ENCODE measurements at regions not wholly inside any gene's neighbourhood (a gene's known extent, or its start where the extent isn't known, plus 50 kb on each side); places are given as distances from the start of the nearest gene placed in this dataset.

DNA sequence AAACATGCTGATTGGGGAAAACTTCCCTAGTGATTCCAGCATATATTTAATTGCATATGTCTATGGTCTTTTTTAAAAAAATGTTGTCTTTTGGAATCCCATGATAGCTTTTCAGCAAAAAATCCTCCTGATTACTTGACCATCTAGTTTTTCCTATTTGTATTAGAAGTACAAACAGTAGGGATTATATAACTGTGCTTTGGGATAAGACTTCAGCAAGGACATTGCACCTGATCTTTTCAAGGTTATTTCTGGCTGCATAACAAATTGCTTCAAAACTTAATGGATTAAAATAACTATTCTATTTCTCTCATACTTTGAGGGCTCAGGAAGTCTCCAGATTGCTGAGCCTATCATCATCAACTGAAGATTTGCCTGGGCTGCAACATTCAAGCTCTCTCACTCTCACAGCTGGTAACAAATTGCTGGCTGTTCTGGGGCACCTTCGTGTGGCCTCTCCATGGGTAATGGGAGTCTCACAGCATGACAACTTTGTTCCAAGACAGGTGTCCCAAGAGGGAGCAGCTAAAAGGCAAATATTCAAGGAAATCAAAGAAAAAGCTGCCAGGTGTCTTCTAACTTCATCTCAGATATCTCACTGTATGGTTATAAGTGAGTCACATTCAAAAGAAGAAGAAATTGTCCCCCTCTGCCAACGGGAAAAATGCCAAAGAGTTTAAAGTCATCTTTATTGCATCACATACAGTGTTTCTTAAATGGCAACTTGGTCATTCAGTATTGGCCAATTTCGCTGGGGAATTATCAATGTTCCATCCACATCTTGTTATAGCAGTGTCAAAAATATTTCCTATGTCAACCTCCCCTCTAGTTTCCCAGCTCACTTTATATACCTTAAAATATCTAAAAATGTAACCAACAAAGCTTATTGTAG is 644.5 kb upstream of the GRM7 start:
- H3K27ac ChIP-seq: no peak overlapping the region
- no peak for DNase-seq (ENCODE audit: low read depth, low spot score)

DNA sequence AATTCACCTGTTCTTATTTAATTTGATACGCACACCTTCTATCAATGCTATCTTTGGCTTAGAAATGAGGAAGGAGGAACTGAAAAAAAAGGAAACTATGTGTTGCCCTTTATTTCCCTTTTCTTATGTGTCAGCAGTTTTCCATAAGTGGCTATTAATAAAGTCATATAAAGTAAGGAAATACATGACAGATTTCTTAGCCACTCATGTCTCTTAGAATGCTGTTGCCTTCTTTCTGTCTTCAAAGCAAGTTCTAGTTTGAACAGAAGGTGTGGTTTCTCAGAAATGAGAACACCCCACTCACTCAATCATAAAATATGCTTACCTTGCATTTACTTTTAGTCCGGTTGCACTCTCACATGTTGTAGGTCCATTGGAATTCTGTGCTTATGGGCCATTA is 640.5 kb upstream of the GRM7 start:
- no peak for DNase-seq (ENCODE audit: low read depth, low spot score)

DNA sequence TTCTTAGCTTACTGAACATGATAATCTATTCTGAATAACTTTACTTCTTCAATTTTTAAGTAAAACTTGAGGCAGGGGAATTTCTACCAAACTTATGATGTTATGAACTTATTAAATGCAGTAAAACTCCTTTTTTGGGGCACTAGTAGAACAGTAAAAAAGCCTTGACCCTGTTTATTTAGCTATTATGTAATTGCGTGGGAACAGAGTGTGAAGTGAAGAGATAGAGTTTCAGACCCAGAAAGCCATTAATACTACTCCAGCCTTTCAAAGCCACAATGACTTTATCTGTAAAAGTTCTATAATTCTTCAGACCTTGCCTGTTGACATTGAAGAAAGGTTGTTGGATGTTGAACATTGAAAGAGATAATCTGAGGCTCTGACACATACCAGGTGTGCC is 638.8 kb upstream of the GRM7 start:
- no peak for DNase-seq (ENCODE audit: low read depth, low spot score)
- no peak overlapping the region for H3K27ac ChIP-seq

More for the DNA sequence above, 640.5 kb upstream of the GRM7 start:
- no peak overlapping the region for H3K27ac ChIP-seq

DNA sequence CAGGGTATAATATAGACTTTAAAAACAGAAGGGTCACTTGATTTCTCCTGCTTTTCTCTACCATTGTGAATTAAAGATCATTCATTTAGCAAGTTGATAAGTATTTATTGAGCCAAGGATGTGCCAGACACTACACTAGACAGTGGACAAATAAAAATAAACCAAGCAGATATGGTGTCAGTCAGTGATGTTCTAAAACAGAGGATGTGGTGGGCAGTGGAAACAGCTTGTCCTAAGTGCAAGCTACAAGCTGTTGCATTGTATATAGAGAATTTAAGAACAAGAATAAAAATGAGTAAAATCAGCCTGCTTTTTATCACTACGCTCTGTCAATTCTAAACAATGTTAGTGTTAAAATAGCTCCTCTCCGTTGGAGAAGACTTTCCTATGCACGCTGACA is 637.3 kb upstream of the GRM7 start:
- no peak overlapping the region for H3K27ac ChIP-seq
- DNase-seq (ENCODE audit: low read depth, low spot score): no peak

DNA sequence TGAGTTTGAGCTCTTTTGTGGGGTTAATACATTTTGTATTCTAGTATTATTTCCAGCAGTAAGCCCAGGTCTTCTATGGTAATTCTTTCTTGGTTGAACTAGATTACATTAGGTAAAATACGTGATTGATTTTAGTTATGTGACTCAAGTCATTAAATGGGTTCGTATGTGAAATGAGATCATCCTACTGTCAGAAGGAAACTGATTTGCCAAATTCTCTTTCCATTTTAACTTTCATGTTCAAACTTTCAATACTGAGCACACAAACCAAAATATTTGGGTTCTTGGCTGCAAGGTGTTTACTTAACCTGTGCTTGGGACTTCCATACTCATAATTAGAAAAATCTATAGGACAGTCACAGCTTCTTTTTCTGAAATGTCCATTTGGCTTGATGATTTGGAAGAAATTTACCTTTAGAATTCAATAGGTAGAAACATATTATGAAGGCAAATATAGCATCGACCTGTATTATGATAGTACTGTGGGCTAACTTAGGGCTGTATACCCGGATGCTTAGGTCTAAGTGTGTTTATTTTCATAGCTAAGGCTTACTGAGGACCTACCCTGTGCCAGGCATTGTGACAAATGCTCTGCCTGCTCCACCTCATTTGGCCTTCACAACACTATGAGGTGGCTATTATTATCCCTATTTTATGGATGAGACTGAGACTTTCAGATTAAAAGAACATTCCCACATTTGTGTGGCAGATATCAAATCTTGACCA is 631.8 kb upstream of the GRM7 start:
- no peak overlapping the region for H3K27ac ChIP-seq
- DNase-seq (ENCODE audit: low read depth, low spot score): no peak

DNA sequence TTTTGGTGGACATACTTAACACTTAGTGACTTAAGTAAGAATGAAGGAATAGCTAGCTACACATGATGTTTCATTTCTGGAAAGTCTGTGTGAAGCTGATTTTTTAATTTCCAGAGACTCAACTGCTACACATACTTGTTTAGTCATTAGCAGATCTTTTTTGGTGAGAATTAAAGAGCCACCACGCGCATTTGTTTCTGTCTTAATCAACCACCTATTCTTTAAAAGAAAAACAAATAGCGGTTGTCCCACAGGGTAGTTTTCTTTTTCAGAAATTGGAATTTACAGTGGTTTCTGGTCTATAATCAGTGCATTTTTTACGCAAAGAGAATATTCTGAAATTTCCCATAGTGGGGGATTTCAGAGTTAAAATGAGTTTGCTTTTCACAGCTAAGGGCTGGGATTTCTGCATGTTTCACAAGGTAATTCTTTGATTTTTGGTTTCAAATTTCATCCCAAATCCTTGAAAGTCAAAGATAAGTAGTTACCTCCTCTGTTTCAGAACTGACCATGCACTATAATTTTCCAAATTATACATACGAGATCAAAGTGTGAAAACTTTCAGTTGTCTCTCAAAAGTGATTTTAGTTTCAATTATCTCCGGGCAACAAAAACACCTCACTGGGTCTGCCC is 631.0 kb upstream of the GRM7 start:
- no peak for DNase-seq (ENCODE audit: low read depth, low spot score)
- H3K27ac ChIP-seq: no peak overlapping the region

DNA sequence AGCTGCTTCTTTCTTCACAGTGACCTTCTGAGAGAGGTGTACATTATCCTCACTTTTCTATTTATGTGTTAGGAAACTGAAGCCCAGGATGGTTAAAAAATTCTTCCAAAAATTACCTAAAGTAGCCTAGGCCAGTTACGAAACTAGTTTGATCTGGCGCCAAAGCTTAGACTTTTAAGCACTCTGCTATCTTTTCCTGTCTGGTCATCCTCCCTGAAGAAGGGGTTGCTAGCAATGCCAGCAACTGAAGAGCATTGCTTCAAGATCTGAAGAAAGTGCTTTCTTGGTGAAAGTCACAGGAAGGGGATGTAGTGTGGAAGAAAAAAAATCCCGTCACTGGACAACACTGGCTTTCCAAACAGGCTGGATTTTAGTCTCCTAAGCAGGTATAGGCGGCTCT is 618.8 kb upstream of the GRM7 start:
- no peak for DNase-seq (ENCODE audit: low read depth, low spot score)

DNA sequence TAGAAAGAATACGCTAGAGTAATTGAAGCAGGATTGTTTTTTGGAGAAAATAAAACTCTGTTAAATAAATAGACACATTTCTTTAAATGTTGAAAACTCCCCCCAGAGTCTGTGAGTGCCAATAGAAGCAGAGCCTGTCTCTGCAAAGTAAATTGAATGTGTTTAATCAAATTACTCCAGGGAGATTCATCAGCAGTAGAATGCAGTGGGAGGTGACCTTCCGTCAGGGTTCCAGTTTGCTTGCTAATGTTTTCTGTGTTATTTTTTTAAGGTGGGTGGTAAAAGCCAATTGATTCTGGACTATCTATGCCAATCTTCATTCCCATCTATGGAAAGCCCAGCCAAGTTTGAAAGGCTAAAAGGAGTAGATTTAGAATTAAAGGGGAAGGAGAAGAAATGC is 612.4 kb upstream of the GRM7 start:
- no peak overlapping the region for H3K27ac ChIP-seq
- no peak for DNase-seq (ENCODE audit: low read depth, low spot score)

More for the DNA sequence above, 618.8 kb upstream of the GRM7 start:
- H3K27ac ChIP-seq: no peak overlapping the region

DNA sequence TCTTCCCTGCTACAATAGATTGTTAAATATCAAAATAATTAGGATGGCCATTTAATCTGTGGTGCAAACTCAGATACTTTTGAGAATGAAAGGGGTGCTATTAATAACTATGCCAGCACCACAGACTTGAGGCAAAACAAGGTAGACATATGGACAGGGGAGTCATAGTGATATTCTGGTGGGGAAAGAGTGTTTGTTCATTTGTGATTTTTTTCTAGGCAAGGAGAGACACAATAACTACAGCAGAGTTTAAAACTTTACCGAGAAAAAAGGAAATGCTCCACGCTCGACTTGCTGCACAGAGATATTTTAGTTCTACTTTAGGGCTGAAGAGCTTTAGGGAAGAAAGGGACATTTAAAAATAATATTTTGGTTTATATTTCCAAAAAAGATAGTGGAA is 611.2 kb upstream of the GRM7 start:
- no peak overlapping the region for H3K27ac ChIP-seq
- DNase-seq (ENCODE audit: low read depth, low spot score): no peak

DNA sequence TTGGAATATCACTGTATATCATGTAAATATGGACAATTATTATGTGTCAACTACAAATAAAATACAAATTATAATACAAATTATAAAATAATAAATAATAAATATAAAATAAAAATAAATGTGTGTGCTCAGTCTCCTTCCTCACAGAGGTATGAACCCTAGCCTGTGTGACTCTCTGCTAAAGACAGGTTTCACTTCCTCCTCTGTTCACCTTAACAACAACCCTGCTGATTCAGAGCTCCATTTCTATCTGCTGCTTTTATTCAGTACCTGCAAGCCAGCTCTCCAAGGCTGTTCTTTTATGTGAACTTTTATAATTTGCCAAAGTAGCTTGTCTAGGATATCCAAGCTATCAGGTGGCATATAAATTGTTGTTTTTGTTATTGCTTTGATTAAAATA is 610.7 kb upstream of the GRM7 start:
- no peak for DNase-seq (ENCODE audit: low read depth, low spot score)
- no peak overlapping the region for H3K27ac ChIP-seq

DNA sequence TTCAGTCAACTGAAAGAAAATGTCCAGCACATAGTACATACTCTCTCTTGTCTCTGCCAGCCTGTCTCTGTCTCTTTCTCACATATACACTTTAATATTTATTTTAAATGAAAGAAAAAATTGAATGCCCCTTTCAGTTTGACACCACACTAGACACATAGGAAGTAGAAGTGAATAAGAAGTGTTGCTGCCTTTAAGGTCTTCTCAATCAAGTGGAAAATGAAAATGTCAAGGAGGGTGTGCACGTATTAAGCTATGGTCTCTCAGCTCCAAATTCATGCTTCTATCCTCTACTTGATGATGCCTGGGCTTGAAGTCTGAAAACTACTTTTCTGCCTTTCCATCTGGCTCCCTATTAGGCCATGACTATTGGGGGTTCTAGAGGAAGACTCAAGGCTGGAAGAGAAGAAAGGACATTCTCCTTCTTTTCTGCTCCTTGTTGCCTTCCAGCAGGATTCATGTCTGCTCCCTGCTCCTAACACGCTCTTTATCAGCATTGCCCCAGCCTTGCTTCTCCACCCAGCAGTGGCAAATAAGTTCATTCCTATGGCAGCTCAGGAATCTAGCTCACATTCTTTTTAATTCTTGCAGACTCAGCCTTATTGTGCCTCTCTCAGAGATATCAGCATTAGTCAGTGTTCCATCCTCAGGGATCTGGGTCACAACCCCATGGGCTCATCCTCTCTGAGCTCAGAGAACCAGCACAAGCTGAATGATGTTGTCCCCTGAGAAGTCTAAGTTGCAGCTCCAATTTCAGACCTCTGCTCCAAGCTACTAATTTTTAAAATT is 609.1 kb upstream of the GRM7 start:
- no peak for DNase-seq (ENCODE audit: low read depth, low spot score)
- no peak overlapping the region for H3K27ac ChIP-seq

DNA sequence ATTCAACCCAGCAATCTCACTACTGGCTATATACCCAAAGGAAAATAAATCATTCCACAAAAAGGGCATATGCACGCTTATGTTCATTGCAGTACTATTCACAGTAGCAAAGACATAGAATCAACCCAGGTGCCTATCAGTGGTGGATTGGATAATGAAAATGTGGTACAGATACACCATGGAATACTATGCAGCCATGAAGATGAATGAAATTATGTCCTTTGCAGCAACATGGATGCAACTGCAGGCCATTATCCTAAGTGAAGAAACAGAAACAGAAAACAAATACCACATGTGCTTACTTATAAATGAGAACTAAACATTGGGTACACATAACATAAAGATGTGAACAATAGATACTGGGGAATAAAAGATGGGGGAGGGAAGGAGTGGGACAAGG is 606.4 kb upstream of the GRM7 start:
- no peak overlapping the region for H3K27ac ChIP-seq
- no peak for DNase-seq (ENCODE audit: low read depth, low spot score)

DNA sequence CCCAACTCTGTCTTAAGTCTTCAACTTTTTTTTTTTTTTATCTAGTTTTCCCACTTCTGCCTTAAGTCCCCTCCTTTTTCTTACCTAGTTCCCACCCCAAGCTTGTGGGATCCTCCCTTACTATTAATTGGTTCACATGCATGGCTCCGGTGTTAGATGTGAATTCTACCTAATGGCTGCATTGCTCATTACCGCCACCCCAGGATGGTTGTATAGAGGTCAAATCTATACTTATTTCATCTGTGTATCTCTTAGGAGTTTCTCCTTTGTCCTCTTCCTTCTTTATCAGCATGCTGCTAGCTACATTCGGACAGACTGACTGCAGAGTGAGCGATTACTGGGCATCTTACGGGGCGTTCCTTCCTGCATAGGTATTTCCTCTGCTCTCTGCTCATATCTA is 605.7 kb upstream of the GRM7 start:
- DNase-seq (ENCODE audit: low read depth, low spot score): no peak

DNA sequence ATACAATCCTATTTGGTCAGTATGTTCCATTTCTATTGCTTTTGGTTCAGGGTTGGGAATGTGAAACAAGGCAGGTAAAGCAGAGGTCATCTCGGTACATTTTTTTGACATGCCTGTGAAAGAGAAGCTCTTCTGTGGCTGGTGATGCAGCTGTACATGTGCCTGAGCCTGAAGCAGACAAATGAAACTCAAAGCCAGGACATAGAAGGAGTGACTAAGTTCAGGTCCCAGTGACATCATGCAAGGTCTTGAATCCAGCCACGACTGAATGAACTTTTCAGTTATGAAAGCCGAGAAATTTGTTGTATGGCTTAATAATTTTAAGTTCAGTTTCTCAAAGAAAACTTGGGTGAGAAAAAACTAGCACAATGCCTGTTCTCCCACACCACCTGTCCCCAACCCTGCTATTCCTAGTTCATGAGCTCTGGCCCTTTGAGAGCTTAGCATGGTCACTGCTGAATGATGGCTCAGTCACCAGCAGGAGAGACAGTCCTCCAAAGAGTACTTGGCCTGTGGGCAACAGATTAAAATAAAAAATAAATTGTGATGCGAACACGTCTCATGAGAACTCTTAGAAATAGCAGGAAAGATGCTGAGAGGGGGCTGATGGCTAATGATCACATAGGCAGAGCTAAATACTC is 600.2 kb upstream of the GRM7 start:
- no peak for DNase-seq (ENCODE audit: low read depth, low spot score)
- H3K27ac ChIP-seq: no peak overlapping the region

More for the DNA sequence above, 605.7 kb upstream of the GRM7 start:
- no peak overlapping the region for H3K27ac ChIP-seq

DNA sequence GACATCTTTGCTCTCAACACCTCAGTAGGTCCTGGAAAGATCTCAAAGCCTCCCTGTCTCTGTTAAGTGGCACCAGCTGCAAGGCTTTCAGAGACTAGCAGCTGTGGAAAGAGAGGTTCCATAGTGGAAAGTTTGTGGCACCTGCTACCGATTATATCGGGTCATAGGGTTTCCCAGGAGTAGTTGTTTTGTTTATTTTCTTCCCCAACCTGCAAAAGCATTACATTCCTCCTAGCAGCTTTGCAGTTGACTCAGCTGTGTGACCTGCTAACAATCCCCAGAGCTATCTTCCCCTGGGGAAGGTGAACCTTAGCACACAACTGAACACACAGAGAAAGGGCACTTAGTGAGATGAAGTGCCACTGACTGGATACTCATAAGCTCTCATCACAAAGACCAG is 598.9 kb upstream of the GRM7 start:
- no peak for DNase-seq (ENCODE audit: low read depth, low spot score)
- no peak overlapping the region for H3K27ac ChIP-seq

DNA sequence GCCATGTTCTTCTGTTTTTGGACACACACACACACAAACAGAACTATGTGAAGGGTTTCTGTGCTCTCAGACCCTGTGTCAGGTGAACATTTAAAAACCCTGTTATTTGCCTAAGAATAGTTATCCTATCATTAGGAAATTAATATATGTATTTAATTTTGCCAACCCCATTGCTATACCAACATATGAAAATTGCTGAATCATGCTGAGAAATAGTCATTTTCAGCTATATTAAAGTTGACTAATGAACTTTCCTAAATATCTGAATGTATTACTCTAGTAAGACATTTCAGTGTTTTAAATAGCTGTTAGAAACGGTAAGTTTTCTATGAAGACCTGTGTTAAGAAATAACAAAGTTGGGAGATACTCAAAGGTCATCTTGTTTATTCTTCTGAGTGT is 596.9 kb upstream of the GRM7 start:
- DNase-seq (ENCODE audit: low read depth, low spot score): no peak
- no peak overlapping the region for H3K27ac ChIP-seq

DNA sequence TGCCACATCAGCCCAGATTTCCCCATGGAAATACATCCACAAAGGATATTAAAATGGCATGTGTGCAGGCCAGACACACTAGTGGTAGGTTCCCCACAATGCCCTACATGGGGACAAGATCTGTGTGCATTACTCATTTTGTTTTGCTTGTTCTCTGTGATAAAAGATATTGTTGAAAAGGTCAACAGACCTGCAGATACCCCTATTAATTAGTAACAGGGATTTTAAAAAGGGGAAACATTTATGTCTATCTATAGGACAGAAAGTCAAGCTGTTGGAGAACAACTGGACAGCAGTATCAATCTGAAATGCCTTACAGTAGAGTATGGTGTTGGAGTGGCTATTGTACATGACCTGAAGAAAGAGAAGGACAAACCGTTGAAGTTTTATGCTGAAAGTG is 596.0 kb upstream of the GRM7 start:
- DNase-seq (ENCODE audit: low read depth, low spot score): no peak
- no peak overlapping the region for H3K27ac ChIP-seq

DNA sequence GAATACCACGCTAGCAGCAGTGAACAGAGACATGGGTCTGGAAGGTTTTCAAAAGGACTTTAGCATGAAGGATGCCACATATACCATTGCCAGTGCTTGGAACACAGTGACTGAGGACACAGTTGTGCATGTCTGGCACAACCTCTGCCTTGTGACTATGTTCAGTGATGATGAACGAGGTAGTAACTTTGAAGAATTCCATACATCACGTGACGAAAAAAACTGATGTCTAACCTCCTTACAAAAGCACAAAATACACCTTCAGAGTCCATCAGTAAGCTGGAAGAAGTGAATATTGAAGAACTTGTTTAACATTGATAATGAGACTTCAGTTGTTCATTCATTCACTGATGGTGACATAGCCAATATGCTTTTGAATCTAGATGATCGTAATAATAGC is 594.8 kb upstream of the GRM7 start:
- no peak for DNase-seq (ENCODE audit: low read depth, low spot score)
- H3K27ac ChIP-seq: no peak overlapping the region

DNA sequence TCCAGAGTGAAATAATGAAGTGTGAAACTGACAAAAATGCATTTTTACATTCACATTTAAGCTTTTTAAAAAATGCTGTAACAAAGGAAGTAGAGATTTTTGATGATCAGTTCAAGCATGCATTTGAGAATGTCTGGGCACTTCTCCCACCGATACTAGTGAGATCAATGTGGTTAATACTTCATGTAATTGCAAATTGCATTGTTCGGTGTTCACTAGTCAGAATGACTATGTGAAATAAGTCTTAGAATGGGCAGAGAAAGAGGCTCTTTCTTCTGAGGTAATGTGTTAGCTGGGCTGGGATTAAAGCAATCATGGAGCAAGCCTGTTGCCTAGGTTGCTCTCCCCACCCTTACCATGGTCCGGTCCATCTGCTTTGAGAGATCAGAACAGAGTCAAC is 587.0 kb upstream of the GRM7 start:
- DNase-seq (ENCODE audit: low read depth, low spot score): no peak
- H3K27ac ChIP-seq: no peak overlapping the region

DNA sequence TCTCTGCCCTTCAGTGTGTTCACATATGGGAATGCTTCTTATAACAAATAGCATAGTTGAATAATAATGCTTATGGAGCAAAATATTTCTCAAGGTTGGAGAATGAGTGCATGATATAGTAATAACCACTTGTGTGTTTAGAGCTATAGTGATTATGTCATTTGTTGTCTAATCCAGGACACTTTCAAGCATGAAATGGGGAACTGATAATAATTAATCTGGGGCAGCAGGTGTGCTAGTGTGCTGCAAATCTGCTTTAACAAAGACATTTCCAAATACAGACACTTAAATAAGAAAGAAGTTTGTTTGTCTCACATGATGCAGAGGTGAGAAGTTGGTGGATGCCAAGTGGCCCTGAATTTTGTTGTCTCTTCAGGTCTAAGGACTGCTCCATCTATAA is 579.3 kb upstream of the GRM7 start:
- no peak for DNase-seq (ENCODE audit: low read depth, low spot score)
- no peak overlapping the region for H3K27ac ChIP-seq
